ENCODE measurements at regions not wholly inside any gene's neighbourhood (a gene's known extent, or its start where the extent isn't known, plus 50 kb on each side); places are given as distances from the start of the nearest gene placed in this dataset.

- in situ Hi-C loops (cut with MboI): no loop called here
- Histone ChIP-seq H2AFZ (no peak overlapping the region), H3K4me2 (ENCODE audit: unreplicated experiment) (no peak overlapping the region), H3K4me1 (ENCODE audit: insufficient read depth) (no peaks in the 10 kb centered on the region), H3K9ac (no peak overlapping the region), H3F3A (ENCODE audit: insufficient read depth) (no peaks in the 10 kb centered on the region), H3K27ac (no peak overlapping the region), H4K20me1 (ENCODE audit: insufficient read depth) (no peaks in the 10 kb centered on the region), H3K36me3 (ENCODE audit: low read depth) (no peaks in the 10 kb centered on the region), H3K27me3 (replicated peaks; ENCODE audit: insufficient read depth) (no peaks in the 10 kb centered on the region; the same call in 1 of the 2 replicates), H3K79me2 (ENCODE audit: insufficient read depth) (no peaks in the 10 kb centered on the region), H3K4me3 (no peak overlapping the region), H3K9me2 (ENCODE audit: insufficient read depth) (no peaks in the 10 kb centered on the region), H3K9me3 (ENCODE audit: low read depth) (no peaks in the 10 kb centered on the region)
- no peak for DNase-seq
- TF ChIP-seq EZH2 (IDR thresholded peaks at IDR 0.05; ENCODE audit: insufficient read depth, poor library complexity, severe bottlenecking) (no peak), EZH2phosphoT487 (IDR thresholded peaks at IDR 0.05; ENCODE audit: insufficient read depth, low read depth) (no peak)
- WGBS, 2 experiments (ENCODE audit: low coverage in 1 of 2, low lambda C conversion rate in 2 of 2, missing lambda C conversion rate in 2 of 2): 63 to 68% methylated on average over 12 to 15 of the region's 15 CpGs
These were observed 328.3 kb upstream of the DIO3 start for GRCh38 chr14:101233021-101233366.

- Histone ChIP-seq H3K4me3 (no peak overlapping the region), H3K9me2 (ENCODE audit: insufficient read depth) (no peaks in the 10 kb centered on the region), H4K20me1 (ENCODE audit: insufficient read depth) (no peaks in the 10 kb centered on the region), H3K79me2 (ENCODE audit: insufficient read depth) (no peaks in the 10 kb centered on the region), H2AFZ (no peak overlapping the region), H3K9me3 (ENCODE audit: low read depth) (no peaks in the 10 kb centered on the region), H3F3A (ENCODE audit: insufficient read depth) (no peaks in the 10 kb centered on the region), H3K4me1 (ENCODE audit: insufficient read depth) (no peaks in the 10 kb centered on the region), H3K4me2 (ENCODE audit: unreplicated experiment) (no peak overlapping the region), H3K27me3 (replicated peaks; ENCODE audit: insufficient read depth) (no peaks in the 10 kb centered on the region; the same call in 1 of the 2 replicates), H3K27ac (no peak overlapping the region), H3K9ac (no peak overlapping the region), H3K36me3 (ENCODE audit: low read depth) (no peaks in the 10 kb centered on the region)
- 65 to 67% methylated on average over 12 of the region's 12 CpGs for whole genome bisulfite sequencing, 2 experiments (ENCODE audit: low coverage in 1 of 2, low lambda C conversion rate in 2 of 2, missing lambda C conversion rate in 2 of 2)
- no peak for DNase-seq
- no peak for TF ChIP-seq EZH2phosphoT487 (IDR thresholded peaks at IDR 0.05; ENCODE audit: insufficient read depth, low read depth)
- in situ Hi-C loops (cut with MboI): no loop called here
These were observed 327.9 kb upstream of the DIO3 start for GRCh38 chr14:101233391-101233790.

- no peaks in the 10 kb centered on the region for H3K36me3 ChIP-seq (ENCODE audit: low read depth)
- WGBS, 2 experiments (ENCODE audit: low coverage in 1 of 2, low lambda C conversion rate in 2 of 2, missing lambda C conversion rate in 2 of 2): 70 to 77% methylated on average over 6 to 7 of the region's 7 CpGs
- no peaks in the 10 kb centered on the region; the same call in 1 of the 2 replicates for H3K27me3 ChIP-seq (replicated peaks; ENCODE audit: insufficient read depth)
- TF ChIP-seq EZH2 (IDR thresholded peaks at IDR 0.05; ENCODE audit: insufficient read depth, poor library complexity, severe bottlenecking): no peak
- no peak for TF ChIP-seq EZH2phosphoT487 (IDR thresholded peaks at IDR 0.05; ENCODE audit: insufficient read depth, low read depth)
- H3K9me3 ChIP-seq (ENCODE audit: low read depth): no peaks in the 10 kb centered on the region
- no peak overlapping the region for H3K9ac ChIP-seq
- in situ Hi-C loops (cut with MboI): no loop called here
- H3K4me2 ChIP-seq (ENCODE audit: unreplicated experiment): no peak overlapping the region
- H3F3A ChIP-seq (ENCODE audit: insufficient read depth): no peaks in the 10 kb centered on the region
- no peak overlapping the region for H3K27ac ChIP-seq
- no peaks in the 10 kb centered on the region for H4K20me1 ChIP-seq (ENCODE audit: insufficient read depth)
- H3K79me2 ChIP-seq (ENCODE audit: insufficient read depth): no peaks in the 10 kb centered on the region
- no peak overlapping the region for H2AFZ ChIP-seq
- H3K4me1 ChIP-seq (ENCODE audit: insufficient read depth): no peaks in the 10 kb centered on the region
- H3K4me3 ChIP-seq: no peak overlapping the region
- H3K9me2 ChIP-seq (ENCODE audit: insufficient read depth): no peaks in the 10 kb centered on the region
- no peak for DNase-seq
These were observed 327.5 kb upstream of the DIO3 start for GRCh38 chr14:101233808-101234207.

GRCh38 chr14:101234244-101234937 lies 326.9 kb upstream of the DIO3 start:
- Histone ChIP-seq H3K9me3 (ENCODE audit: low read depth) (no peaks in the 10 kb centered on the region), H2AFZ (no peak overlapping the region), H3K9me2 (ENCODE audit: insufficient read depth) (no peaks in the 10 kb centered on the region), H3K4me3 (no peak overlapping the region), H3K4me1 (ENCODE audit: insufficient read depth) (no peaks in the 10 kb centered on the region), H3K27me3 (replicated peaks; ENCODE audit: insufficient read depth) (no peaks in the 10 kb centered on the region; the same call in none of the 2 replicates), H3K36me3 (ENCODE audit: low read depth) (no peaks in the 10 kb centered on the region), H3K9ac (no peak overlapping the region), H3K4me2 (ENCODE audit: unreplicated experiment) (no peak overlapping the region), H4K20me1 (ENCODE audit: insufficient read depth) (no peaks in the 10 kb centered on the region), H3K27ac (no peak overlapping the region), H3K79me2 (ENCODE audit: insufficient read depth) (no peaks in the 10 kb centered on the region), H3F3A (ENCODE audit: insufficient read depth) (no peaks in the 10 kb centered on the region)
- DNase-seq: no peak
- WGBS, 2 experiments (ENCODE audit: low coverage in 1 of 2, low lambda C conversion rate in 2 of 2, missing lambda C conversion rate in 2 of 2): 71 to 82% methylated on average over 11 to 23 of the region's 23 CpGs
- in situ Hi-C loops (cut with MboI): no loop called here
- TF ChIP-seq EZH2phosphoT487 (IDR thresholded peaks at IDR 0.05; ENCODE audit: insufficient read depth, low read depth): no peak
- no peak for TF ChIP-seq EZH2 (IDR thresholded peaks at IDR 0.05; ENCODE audit: insufficient read depth, poor library complexity, severe bottlenecking)

- Histone ChIP-seq H3K79me2 (ENCODE audit: insufficient read depth) (no peaks in the 10 kb centered on the region), H2AFZ (no peak overlapping the region), H3K9me3 (ENCODE audit: low read depth) (no peaks in the 10 kb centered on the region), H4K20me1 (ENCODE audit: insufficient read depth) (no peaks in the 10 kb centered on the region), H3K27ac (no peak overlapping the region), H3K4me1 (ENCODE audit: insufficient read depth) (no peaks in the 10 kb centered on the region), H3K4me3 (no peak overlapping the region), H3K9me2 (ENCODE audit: insufficient read depth) (no peaks in the 10 kb centered on the region), H3K27me3 (replicated peaks; ENCODE audit: insufficient read depth) (no peaks in the 10 kb centered on the region; the same call in none of the 2 replicates), H3K4me2 (ENCODE audit: unreplicated experiment) (no peak overlapping the region), H3K36me3 (ENCODE audit: low read depth) (no peaks in the 10 kb centered on the region), H3F3A (ENCODE audit: insufficient read depth) (no peaks in the 10 kb centered on the region), H3K9ac (no peak overlapping the region)
- TF ChIP-seq EZH2phosphoT487 (IDR thresholded peaks at IDR 0.05; ENCODE audit: insufficient read depth, low read depth): no peak
- TF ChIP-seq EZH2 (IDR thresholded peaks at IDR 0.05; ENCODE audit: insufficient read depth, poor library complexity, severe bottlenecking): no peak
- 70 to 71% methylated on average over 12 of the region's 12 CpGs for WGBS, 2 experiments (ENCODE audit: low coverage in 1 of 2, low lambda C conversion rate in 2 of 2, missing lambda C conversion rate in 2 of 2)
- no peak for DNase-seq
- in situ Hi-C loops (cut with MboI): no loop called here
These were observed 326.3 kb upstream of the DIO3 start for GRCh38 chr14:101234999-101235334.
